WTC11 (cell line): ENCODE measurements at regions not wholly inside any gene's neighbourhood (a gene's known extent, or its start where the extent isn't known, plus 50 kb on each side); places are given as distances from the start of the nearest gene placed in this dataset.

ENCODE experiments used
- ATAC-seq: fragments of 200-7000 bp; cut with Tn5 transposase; 2 replicates; pipeline ENCODE4 v1.10.0; 2021; ENCODE audit warnings: mild to moderate bottlenecking, moderate library complexity
- CTCF ChIA-PET: fragments of 300-600 bp; sonication (Branson Sonifier 250); formaldehyde crosslinking; loops from one replicate; lab custom pipeline; 2021; ENCODE audit warnings: antibody characterized with exemption; lab: Charles Lee
- POLR2A ChIA-PET: fragments of 350-600 bp; sonication (Branson Sonifier 250); formaldehyde crosslinking; loops from one replicate; lab custom pipeline; 2021; ENCODE audit warnings: antibody characterized with exemption; lab: Charles Lee
- DNase-seq: peaks from one replicate; pipeline ENCODE4 v3.0.0; 2021; ENCODE audit warnings: low spot score
- H3K27ac Mint-ChIP-seq: 2 replicates; pipeline ENCODE4 v1.8.0; 2021; ENCODE audit warnings: mixed read lengths
- H3K27me3 Mint-ChIP-seq: 2 replicates; pipeline ENCODE4 v1.8.0; 2021; ENCODE audit warnings: low read depth, mild to moderate bottlenecking, moderate library complexity, mixed read lengths
- H3K36me3 Mint-ChIP-seq: 2 replicates; pipeline ENCODE4 v1.8.0; 2021; ENCODE audit warnings: mixed read lengths
- H3K4me1 Mint-ChIP-seq: 2 replicates; pipeline ENCODE4 v1.8.0; 2022; ENCODE audit warnings: mixed read lengths
- H3K4me3 Mint-ChIP-seq: 2 replicates; pipeline ENCODE4 v1.8.0; 2021; ENCODE audit warnings: mild to moderate bottlenecking, moderate library complexity, mixed read lengths
- H3K9me3 Mint-ChIP-seq: 2 replicates; pipeline ENCODE4 v1.8.0; 2021; ENCODE audit warnings: mixed read lengths
- ATF1 ChIP-seq: sonication (generic); formaldehyde crosslinking; IDR thresholded peaks from 2 replicates; pipeline ENCODE4 v1.8.1; 2023; ENCODE audit warnings: mild to moderate bottlenecking, moderate library complexity, missing genetic modification reagents
- FOXP1 ChIP-seq: sonication (generic); formaldehyde crosslinking; IDR thresholded peaks from 2 replicates; pipeline ENCODE4 v1.8.0; 2022; ENCODE audit warnings: missing genetic modification reagents, mild to moderate bottlenecking, moderate library complexity, borderline replicate concordance
- MXD4 ChIP-seq: fragments of 250-450 bp; sonication (Bioruptor Pico); IDR thresholded peaks from 2 replicates; pipeline ENCODE4 v1.8.0; 2021; ENCODE audit warnings: mild to moderate bottlenecking, moderate library complexity, borderline replicate concordance
- OVOL2 ChIP-seq: fragments of 250-450 bp; sonication (Bioruptor Pico); IDR thresholded peaks from 2 replicates; pipeline ENCODE4 v1.9.0; 2021; ENCODE audit warnings: mild to moderate bottlenecking, borderline replicate concordance
- SMAD3 ChIP-seq: sonication (generic); formaldehyde crosslinking; IDR thresholded peaks from 2 replicates; pipeline ENCODE4 v1.8.0; 2022; ENCODE audit warnings: missing genetic modification reagents, mild to moderate bottlenecking, borderline replicate concordance
- SMAD4 ChIP-seq: sonication (generic); formaldehyde crosslinking; IDR thresholded peaks from 2 replicates; pipeline ENCODE4 v1.8.0; 2022; ENCODE audit warnings: mild to moderate bottlenecking, missing genetic modification reagents
- SP1 ChIP-seq: sonication (generic); formaldehyde crosslinking; conservative IDR thresholded peaks from 2 replicates; pipeline ENCODE4 v1.8.1; 2022; ENCODE audit warnings: missing genetic modification reagents
- TCF7 ChIP-seq: sonication (generic); formaldehyde crosslinking; IDR thresholded peaks from 2 replicates; pipeline ENCODE4 v1.8.0; 2022; ENCODE audit warnings: mild to moderate bottlenecking, low read depth, missing genetic modification reagents, moderate library complexity
- TP53 ChIP-seq: sonication (generic); formaldehyde crosslinking; IDR thresholded peaks from 2 replicates; pipeline ENCODE4 v1.8.1; 2023; ENCODE audit warnings: mild to moderate bottlenecking, missing genetic modification reagents
- ZNF219 ChIP-seq: sonication (generic); formaldehyde crosslinking; IDR thresholded peaks from 2 replicates; pipeline ENCODE4 v1.8.0; 2023; ENCODE audit warnings: missing genetic modification reagents, mild to moderate bottlenecking, borderline replicate concordance
- ZNF423 ChIP-seq: fragments of 250-450 bp; sonication (Bioruptor Pico); IDR thresholded peaks from 2 replicates; pipeline ENCODE4 v2.1.2; 2022; ENCODE audit warnings: mild to moderate bottlenecking, moderate library complexity
- TF ChIP-seq, protein P1 (sequence below): fragments of 250-450 bp; sonication (Bioruptor Pico); IDR thresholded peaks from 2 replicates; pipeline ENCODE4 v1.9.0; 2021; ENCODE audit warnings: mild to moderate bottlenecking
- TF ChIP-seq, protein P2 (sequence below): sonication (generic); formaldehyde crosslinking; IDR thresholded peaks from 2 replicates; pipeline ENCODE4 v1.8.1; 2022; ENCODE audit warnings: missing genetic modification reagents, borderline replicate concordance
- TF ChIP-seq, protein P3 (sequence below): sonication (generic); formaldehyde crosslinking; IDR thresholded peaks from 2 replicates; pipeline ENCODE4 v1.8.0; 2023; ENCODE audit warnings: missing genetic modification reagents
- TF ChIP-seq, protein P4 (sequence below): sonication (generic); formaldehyde crosslinking; IDR thresholded peaks from 2 replicates; pipeline ENCODE4 v1.8.1; 2022; ENCODE audit warnings: low read depth, mild to moderate bottlenecking, moderate library complexity, missing genetic modification reagents, borderline replicate concordance
- TF ChIP-seq, protein P5 (sequence below): sonication (generic); formaldehyde crosslinking; conservative IDR thresholded peaks from 2 replicates; pipeline ENCODE4 v1.8.1; 2022; ENCODE audit warnings: mild to moderate bottlenecking, missing genetic modification reagents
- TF ChIP-seq, protein P6 (sequence below): sonication (generic); formaldehyde crosslinking; IDR thresholded peaks from 2 replicates; pipeline ENCODE4 v1.8.1; 2022; ENCODE audit warnings: mild to moderate bottlenecking, moderate library complexity, missing genetic modification reagents
- TF ChIP-seq, protein P7 (sequence below): sonication (generic); formaldehyde crosslinking; IDR thresholded peaks from 2 replicates; pipeline ENCODE4 v1.8.1; 2023; ENCODE audit warnings: mild to moderate bottlenecking, missing genetic modification reagents, moderate library complexity
- TF ChIP-seq, protein P8 (sequence below): fragments of 250-450 bp; sonication (Bioruptor Pico); IDR thresholded peaks from 2 replicates; pipeline ENCODE4 v1.9.0; 2021; ENCODE audit warnings: moderate library complexity, mild to moderate bottlenecking, inconsistent platforms, borderline replicate concordance
- TF ChIP-seq, protein P9 (sequence below): fragments of 200-600 bp; IDR thresholded peaks from 2 replicates; pipeline ENCODE4 v1.8.0; 2022; ENCODE audit warnings: antibody characterized with exemption

DNA sequence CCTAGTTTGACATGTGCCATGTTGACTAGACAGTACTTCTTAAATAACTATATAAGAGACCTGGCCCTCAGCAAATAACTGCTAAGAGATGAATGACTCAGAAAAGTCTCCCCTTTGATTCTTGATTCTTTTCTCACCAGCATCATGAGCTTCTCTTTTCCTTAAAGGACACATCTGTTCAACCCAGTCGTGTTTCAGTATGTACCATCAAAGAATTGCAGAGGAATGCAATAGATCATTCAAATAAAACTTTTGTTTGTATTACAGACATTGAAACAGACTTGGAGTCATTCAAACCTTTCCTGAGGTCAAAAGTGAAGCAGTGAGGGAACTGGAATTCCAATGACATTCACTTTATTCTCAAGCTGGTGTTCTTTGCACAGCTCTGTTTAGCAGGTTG lies 598.3 kb upstream of the GHITM start (continued):
- TF ChIP-seq, protein P1, sequence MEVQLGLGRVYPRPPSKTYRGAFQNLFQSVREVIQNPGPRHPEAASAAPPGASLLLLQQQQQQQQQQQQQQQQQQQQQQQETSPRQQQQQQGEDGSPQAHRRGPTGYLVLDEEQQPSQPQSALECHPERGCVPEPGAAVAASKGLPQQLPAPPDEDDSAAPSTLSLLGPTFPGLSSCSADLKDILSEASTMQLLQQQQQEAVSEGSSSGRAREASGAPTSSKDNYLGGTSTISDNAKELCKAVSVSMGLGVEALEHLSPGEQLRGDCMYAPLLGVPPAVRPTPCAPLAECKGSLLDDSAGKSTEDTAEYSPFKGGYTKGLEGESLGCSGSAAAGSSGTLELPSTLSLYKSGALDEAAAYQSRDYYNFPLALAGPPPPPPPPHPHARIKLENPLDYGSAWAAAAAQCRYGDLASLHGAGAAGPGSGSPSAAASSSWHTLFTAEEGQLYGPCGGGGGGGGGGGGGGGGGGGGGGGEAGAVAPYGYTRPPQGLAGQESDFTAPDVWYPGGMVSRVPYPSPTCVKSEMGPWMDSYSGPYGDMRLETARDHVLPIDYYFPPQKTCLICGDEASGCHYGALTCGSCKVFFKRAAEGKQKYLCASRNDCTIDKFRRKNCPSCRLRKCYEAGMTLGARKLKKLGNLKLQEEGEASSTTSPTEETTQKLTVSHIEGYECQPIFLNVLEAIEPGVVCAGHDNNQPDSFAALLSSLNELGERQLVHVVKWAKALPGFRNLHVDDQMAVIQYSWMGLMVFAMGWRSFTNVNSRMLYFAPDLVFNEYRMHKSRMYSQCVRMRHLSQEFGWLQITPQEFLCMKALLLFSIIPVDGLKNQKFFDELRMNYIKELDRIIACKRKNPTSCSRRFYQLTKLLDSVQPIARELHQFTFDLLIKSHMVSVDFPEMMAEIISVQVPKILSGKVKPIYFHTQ (CRISPR knock-in tag), result no peak
- no peak for TF ChIP-seq ATF1 (CRISPR knock-in tag)
- no peak for TF ChIP-seq SMAD4 (CRISPR knock-in tag)
- no peak for TF ChIP-seq OVOL2 (CRISPR knock-in tag)
- TF ChIP-seq FOXP1 (CRISPR knock-in tag), result no peak
- TF ChIP-seq, protein P2, sequence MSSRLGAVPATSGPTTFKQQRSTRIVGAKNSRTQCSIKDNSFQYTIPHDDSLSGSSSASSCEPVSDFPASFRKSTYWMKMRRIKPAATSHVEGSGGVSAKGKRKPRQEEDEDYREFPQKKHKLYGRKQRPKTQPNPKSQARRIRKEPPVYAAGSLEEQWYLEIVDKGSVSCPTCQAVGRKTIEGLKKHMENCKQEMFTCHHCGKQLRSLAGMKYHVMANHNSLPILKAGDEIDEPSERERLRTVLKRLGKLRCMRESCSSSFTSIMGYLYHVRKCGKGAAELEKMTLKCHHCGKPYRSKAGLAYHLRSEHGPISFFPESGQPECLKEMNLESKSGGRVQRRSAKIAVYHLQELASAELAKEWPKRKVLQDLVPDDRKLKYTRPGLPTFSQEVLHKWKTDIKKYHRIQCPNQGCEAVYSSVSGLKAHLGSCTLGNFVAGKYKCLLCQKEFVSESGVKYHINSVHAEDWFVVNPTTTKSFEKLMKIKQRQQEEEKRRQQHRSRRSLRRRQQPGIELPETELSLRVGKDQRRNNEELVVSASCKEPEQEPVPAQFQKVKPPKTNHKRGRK (CRISPR knock-in tag), result no peak

DNA sequence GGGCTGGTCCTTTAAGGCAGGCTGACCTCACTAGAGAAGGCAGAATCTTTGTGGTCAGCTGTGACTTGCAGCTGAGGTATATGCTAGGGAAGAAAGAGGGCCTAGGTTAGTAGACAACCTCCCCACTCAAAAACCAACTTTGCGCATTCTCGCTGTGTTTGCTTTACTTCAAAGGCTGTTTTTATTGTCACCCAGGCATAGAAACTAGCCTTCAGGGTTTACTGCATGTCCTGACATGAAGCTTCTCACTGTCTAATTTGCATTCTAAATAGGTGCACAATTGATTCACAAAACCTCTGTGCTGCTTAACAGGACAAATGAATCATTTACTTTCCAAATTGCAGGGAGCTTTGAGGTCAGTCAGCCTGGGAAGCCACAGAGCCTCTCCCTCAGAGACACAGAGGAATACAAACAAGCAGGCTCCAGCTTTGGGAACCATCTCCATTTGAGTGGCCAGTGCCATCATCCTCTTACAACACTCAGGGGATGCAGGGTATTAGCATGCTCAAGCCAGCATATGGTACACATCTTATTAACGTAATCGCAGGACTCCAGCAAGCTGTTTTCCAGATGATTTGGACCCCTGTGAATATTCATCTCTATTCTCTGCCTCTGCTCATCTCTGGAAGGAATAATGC lies 596.4 kb upstream of the GHITM start:
- Mint-ChIP-seq H3K27me3 (peaks cover 22% of the 10 kb centered on the region), H3K9me3 (no peaks in the 10 kb centered on the region), H3K27ac (no peak overlapping the region), H3K4me1 (peaks cover 38% of the 10 kb centered on the region), H3K4me3 (no peak overlapping the region), H3K36me3 (no peaks in the 10 kb centered on the region)
- ChIA-PET POLR2A (no interaction called here), CTCF (interaction anchor here (2.0 kb wide), 1 partner anchor 19 kb away, joined by 6 read pairs; no protein-coding TSS in a partner anchor)
- DNase-seq (no peak), ATAC-seq (peak; percentile 25)
- TF ChIP-seq, protein P3, sequence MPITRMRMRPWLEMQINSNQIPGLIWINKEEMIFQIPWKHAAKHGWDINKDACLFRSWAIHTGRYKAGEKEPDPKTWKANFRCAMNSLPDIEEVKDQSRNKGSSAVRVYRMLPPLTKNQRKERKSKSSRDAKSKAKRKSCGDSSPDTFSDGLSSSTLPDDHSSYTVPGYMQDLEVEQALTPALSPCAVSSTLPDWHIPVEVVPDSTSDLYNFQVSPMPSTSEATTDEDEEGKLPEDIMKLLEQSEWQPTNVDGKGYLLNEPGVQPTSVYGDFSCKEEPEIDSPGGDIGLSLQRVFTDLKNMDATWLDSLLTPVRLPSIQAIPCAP (CRISPR knock-in tag), result no peak
- no peak for TF ChIP-seq SP1 (CRISPR knock-in tag)
- TF ChIP-seq, protein P4, sequence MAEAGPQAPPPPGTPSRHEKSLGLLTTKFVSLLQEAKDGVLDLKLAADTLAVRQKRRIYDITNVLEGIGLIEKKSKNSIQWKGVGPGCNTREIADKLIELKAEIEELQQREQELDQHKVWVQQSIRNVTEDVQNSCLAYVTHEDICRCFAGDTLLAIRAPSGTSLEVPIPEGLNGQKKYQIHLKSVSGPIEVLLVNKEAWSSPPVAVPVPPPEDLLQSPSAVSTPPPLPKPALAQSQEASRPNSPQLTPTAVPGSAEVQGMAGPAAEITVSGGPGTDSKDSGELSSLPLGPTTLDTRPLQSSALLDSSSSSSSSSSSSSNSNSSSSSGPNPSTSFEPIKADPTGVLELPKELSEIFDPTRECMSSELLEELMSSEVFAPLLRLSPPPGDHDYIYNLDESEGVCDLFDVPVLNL (CRISPR knock-in tag), result no peak
- TF ChIP-seq SMAD3, result no peak
- no peak for TF ChIP-seq TP53 (CRISPR knock-in tag)
- TF ChIP-seq TCF7 (CRISPR knock-in tag), result no peak
- TF ChIP-seq, protein P5, sequence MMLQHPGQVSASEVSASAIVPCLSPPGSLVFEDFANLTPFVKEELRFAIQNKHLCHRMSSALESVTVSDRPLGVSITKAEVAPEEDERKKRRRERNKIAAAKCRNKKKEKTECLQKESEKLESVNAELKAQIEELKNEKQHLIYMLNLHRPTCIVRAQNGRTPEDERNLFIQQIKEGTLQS (CRISPR knock-in tag), result no peak
- TF ChIP-seq ZNF219 (CRISPR knock-in tag), result no peak
- TF ChIP-seq, protein P6, sequence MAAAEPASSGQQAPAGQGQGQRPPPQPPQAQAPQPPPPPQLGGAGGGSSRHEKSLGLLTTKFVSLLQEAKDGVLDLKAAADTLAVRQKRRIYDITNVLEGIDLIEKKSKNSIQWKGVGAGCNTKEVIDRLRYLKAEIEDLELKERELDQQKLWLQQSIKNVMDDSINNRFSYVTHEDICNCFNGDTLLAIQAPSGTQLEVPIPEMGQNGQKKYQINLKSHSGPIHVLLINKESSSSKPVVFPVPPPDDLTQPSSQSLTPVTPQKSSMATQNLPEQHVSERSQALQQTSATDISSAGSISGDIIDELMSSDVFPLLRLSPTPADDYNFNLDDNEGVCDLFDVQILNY (CRISPR knock-in tag), result no peak
- TF ChIP-seq, protein P7, sequence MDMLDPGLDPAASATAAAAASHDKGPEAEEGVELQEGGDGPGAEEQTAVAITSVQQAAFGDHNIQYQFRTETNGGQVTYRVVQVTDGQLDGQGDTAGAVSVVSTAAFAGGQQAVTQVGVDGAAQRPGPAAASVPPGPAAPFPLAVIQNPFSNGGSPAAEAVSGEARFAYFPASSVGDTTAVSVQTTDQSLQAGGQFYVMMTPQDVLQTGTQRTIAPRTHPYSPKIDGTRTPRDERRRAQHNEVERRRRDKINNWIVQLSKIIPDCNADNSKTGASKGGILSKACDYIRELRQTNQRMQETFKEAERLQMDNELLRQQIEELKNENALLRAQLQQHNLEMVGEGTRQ (CRISPR knock-in tag), result no peak
- no peak for TF ChIP-seq ZNF423 (CRISPR knock-in tag)
- TF ChIP-seq, protein P8, sequence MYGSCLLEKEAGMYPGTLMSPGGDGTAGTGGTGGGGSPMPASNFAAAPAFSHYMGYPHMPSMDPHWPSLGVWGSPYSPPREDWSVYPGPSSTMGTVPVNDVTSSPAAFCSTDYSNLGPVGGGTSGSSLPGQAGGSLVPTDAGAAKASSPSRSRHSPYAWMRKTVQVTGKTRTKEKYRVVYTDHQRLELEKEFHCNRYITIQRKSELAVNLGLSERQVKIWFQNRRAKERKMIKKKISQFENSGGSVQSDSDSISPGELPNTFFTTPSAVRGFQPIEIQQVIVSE, result no peak
- TF ChIP-seq MXD4 (CRISPR knock-in tag), result no peak
- TF ChIP-seq, protein P2 (CRISPR knock-in tag), result no peak
- TF ChIP-seq, protein P9, sequence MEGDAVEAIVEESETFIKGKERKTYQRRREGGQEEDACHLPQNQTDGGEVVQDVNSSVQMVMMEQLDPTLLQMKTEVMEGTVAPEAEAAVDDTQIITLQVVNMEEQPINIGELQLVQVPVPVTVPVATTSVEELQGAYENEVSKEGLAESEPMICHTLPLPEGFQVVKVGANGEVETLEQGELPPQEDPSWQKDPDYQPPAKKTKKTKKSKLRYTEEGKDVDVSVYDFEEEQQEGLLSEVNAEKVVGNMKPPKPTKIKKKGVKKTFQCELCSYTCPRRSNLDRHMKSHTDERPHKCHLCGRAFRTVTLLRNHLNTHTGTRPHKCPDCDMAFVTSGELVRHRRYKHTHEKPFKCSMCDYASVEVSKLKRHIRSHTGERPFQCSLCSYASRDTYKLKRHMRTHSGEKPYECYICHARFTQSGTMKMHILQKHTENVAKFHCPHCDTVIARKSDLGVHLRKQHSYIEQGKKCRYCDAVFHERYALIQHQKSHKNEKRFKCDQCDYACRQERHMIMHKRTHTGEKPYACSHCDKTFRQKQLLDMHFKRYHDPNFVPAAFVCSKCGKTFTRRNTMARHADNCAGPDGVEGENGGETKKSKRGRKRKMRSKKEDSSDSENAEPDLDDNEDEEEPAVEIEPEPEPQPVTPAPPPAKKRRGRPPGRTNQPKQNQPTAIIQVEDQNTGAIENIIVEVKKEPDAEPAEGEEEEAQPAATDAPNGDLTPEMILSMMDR, result no peak
